IgD-negative memory B cell (primary cell): ENCODE measurements at regions not wholly inside any gene's neighbourhood (a gene's known extent, or its start where the extent isn't known, plus 50 kb on each side); places are given as distances from the start of the nearest gene placed in this dataset.
"Not testable (repeated sequence)": the region's sequence is repeated elsewhere in the genome, so short reads cannot be mapped to it uniquely, and the experiment has no call there.

Experiments used
- H3K27ac Mint-ChIP-seq, 3 donors: one replicate each; pipeline ENCODE4 v1.8.0; 2020 to 2022; ENCODE audit warnings: mild to moderate bottlenecking in 3 of 3, mixed read lengths in 3 of 3, moderate library complexity in 1 of 3
- H3K27me3 Mint-ChIP-seq: one replicate; pipeline ENCODE4 v1.8.0; 2021; ENCODE audit warnings: mixed read lengths
- H3K36me3 Mint-ChIP-seq: one replicate; pipeline ENCODE4 v1.8.0; 2020; ENCODE audit warnings: mild to moderate bottlenecking, mixed read lengths
- H3K4me1 Mint-ChIP-seq, 3 donors: one replicate each; pipeline ENCODE4 v1.8.0; 2020 to 2022; ENCODE audit warnings: mixed read lengths in 3 of 3, mild to moderate bottlenecking in 1 of 3
- H3K4me3 Mint-ChIP-seq, 4 donors: one replicate each; pipeline ENCODE4 v1.8.0; 2020 to 2022; ENCODE audit warnings: mild to moderate bottlenecking in 4 of 4, mixed read lengths in 4 of 4, moderate library complexity in 3 of 4
- H3K9me3 Mint-ChIP-seq, 3 donors: one replicate each; pipeline ENCODE4 v1.8.0; 2020 to 2021; ENCODE audit warnings: mixed read lengths in 3 of 3, mild to moderate bottlenecking in 1 of 3

DNA sequence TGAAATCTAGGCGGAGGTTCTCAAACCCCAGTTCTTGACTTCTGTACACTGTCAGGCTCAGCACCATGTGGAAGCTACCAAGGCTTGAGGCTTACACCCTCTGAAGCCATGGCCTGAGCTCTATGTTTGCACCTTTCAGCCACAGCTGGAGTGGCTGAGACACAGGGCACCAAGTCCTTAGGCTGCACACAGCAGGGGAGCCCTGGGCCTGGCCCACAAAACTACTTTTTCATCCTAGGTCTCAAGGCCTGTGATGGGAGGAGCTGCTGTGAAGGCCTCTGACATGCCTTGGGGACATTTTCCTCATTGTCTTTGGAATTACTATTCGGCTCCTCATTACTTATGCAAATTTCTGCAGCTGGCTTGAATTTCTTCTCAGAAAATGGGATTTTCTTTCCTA lies 503.2 kb upstream of the PCDH20 start:
- no peaks in the 10 kb centered on the region for H3K36me3 Mint-ChIP-seq
- H3K27me3 Mint-ChIP-seq, result no peaks in the 10 kb centered on the region
- no peak overlapping the region for H3K4me3 Mint-ChIP-seq
- H3K9me3 Mint-ChIP-seq, result peaks cover 0 to 6% (median 2%) of the 10 kb centered on the region in 3 donors
- H3K27ac Mint-ChIP-seq, result no peak overlapping the region
- H3K4me1 Mint-ChIP-seq, result no peaks in the 10 kb centered on the region

DNA sequence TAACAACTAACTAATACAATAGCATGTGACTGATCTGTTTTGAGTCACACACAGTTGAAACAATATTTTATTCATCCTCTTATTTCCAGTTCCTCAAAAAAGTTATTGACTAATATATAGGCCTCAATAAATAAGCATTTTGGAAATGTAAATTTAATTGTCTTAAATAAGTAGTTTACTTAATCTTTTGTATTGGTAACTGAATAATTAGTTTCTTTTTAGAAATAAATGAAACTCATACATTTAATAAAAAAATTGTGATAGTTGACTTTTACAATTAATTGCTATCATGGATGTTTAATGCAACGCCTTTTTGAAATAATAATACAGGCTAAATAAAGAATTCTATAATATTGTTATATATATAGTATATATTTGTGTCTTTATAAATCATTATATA lies 500.8 kb upstream of the PCDH20 start:
- no peak overlapping the region for H3K4me3 Mint-ChIP-seq
- H3K27ac Mint-ChIP-seq, result no peak overlapping the region
- peaks cover 2 to 3% (median 3%) of the 10 kb centered on the region in 3 donors for H3K9me3 Mint-ChIP-seq
- H3K27me3 Mint-ChIP-seq, result no peaks in the 10 kb centered on the region
- H3K4me1 Mint-ChIP-seq, result no peaks in the 10 kb centered on the region
- H3K36me3 Mint-ChIP-seq, result no peaks in the 10 kb centered on the region

DNA sequence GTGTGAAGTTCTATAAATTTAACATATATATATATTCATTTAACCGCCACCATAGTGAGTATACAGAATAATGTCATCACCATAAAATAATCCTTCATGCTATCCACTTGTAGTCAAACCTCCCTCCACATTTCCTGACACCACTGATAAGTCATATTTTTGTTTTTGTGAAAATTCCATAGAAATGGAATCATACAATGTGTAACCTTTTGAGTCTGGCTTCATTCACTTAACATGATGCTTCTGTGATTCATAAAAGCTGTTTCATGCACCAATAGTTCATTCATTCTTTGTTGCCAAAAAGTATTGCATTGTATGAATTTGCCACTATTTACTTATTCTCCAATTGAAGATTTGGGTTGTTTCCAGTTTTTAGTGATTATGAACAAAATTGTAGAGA lies 497.5 kb upstream of the PCDH20 start:
- H3K4me3 Mint-ChIP-seq, result no peak overlapping the region
- H3K9me3 Mint-ChIP-seq, result peaks cover 0 to 15% (median 2%) of the 10 kb centered on the region in 3 donors
- H3K4me1 Mint-ChIP-seq, result no peaks in the 10 kb centered on the region
- no peaks in the 10 kb centered on the region for H3K27me3 Mint-ChIP-seq
- no peaks in the 10 kb centered on the region for H3K36me3 Mint-ChIP-seq
- H3K27ac Mint-ChIP-seq, result no peak overlapping the region

DNA sequence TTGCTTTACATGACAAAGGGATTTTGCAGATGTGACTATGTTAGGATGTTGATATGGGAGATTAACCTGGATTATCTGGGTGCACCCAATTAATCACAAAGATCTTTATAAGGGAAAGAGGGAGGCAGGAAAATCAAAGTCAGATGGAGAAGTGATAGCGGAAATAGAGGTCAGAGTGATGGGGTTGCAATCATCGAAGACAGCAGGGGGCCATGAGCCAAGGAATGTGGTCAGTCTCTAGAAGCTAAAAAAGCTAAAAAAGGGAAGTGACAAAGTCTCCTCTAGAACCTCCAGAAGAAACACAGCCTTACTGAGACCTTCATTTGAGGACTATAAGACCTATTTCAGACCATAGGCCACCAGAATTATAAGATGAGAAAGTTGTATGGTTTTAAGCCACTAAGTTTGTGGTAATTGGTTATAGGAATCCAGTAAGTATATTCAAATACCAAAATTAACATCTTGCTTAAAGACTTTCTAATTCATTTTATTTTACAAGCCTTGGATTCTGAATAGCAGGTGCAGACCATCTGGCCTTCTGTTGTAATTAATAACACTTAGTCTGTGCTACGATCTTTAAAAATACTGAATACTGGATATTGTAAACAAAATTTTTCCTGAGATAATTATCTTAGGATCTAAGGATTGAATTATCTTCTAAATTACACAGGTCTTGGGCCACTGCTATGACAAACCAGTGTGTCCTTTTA lies 493.4 kb upstream of the PCDH20 start:
- no peak overlapping the region for H3K4me3 Mint-ChIP-seq
- no peaks in the 10 kb centered on the region for H3K36me3 Mint-ChIP-seq
- no peaks in the 10 kb centered on the region for H3K4me1 Mint-ChIP-seq
- no peaks in the 10 kb centered on the region for H3K27me3 Mint-ChIP-seq
- H3K27ac Mint-ChIP-seq, result no peak overlapping the region
- H3K9me3 Mint-ChIP-seq, result peaks cover 0 to 20% (median 0%) of the 10 kb centered on the region in 3 donors

DNA sequence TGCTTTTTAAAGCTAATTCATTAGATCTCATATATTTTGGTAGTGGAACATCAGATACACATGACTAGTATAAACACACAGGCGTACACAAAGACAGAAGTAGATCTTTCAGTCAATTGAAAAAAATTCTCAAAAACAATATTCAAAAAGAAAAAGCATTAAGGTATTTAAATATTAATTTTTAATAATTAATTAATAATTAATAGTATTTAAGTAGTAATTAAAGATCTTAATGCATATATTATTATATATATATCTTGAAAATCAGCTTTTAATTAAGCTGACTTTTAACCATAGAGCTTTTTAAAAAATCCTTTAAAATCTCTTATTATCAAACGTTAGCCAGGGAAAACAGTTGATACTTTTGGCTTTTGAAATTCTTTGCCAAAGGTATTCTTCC lies 489.4 kb upstream of the PCDH20 start:
- Mint-ChIP-seq H3K27ac (no peak overlapping the region), H3K9me3 (peaks cover 2 to 10% (median 4%) of the 10 kb centered on the region in 3 donors), H3K4me3 (no peak overlapping the region), H3K36me3 (no peaks in the 10 kb centered on the region), H3K4me1 (no peaks in the 10 kb centered on the region), H3K27me3 (no peaks in the 10 kb centered on the region)

DNA sequence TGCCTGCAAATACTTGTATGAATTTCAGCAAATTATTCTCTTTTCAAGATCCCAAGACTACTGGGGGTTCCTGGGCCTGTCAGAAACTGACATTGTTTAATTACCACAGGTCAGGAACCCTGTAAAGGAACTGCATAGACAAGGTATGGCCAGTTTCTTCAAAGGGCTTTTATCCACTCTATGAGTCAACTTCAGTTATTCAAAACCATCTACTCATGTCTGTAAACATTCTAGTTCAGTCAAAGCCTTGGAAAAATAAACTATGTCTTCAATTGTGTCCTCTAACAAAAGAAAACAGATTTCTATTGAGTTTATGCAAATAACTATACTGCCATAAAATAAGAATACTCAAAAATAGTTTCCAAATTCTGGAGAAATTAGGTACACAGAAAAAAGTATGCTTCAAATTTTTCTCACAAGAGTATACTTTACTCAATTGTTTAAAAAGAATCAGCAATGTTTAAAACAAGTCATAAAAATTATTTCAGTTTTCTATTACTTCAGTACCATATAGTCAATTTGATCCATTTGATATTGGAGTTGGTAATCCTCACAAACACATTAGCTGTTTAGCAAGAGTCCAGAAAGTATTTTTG lies 486.4 kb upstream of the PCDH20 start:
- Mint-ChIP-seq H3K36me3 (no peaks in the 10 kb centered on the region), H3K4me3 (no peak overlapping the region), H3K9me3 (peaks cover 0 to 5% (median 2%) of the 10 kb centered on the region in 3 donors), H3K27ac (no peak overlapping the region), H3K27me3 (no peaks in the 10 kb centered on the region), H3K4me1 (no peaks in the 10 kb centered on the region)

DNA sequence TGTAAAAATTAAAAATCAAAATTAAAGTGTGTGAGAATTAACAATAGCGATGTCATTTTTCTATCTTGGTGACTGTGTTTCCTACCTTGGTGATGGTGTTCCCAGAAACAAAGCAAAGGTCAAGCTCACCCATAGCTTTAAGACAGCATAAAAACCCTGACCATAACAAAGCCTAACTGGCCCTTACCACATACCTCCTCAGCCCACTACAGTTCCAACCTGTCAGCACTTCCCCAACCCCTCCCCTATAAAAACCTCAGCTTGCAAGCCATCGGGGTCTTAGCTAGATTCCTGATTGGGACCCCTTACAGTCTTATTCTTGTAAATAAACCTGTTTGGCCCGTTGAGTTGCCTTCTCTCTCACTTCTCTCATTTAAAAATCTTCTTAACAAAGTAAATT lies 484.4 kb upstream of the PCDH20 start:
- Mint-ChIP-seq H3K36me3 (no peaks in the 10 kb centered on the region), H3K4me3 (no peak overlapping the region), H3K4me1 (no peaks in the 10 kb centered on the region), H3K27ac (no peak overlapping the region), H3K27me3 (no peaks in the 10 kb centered on the region), H3K9me3 (peaks cover 0 to 7% (median 2%) of the 10 kb centered on the region in 3 donors)

DNA sequence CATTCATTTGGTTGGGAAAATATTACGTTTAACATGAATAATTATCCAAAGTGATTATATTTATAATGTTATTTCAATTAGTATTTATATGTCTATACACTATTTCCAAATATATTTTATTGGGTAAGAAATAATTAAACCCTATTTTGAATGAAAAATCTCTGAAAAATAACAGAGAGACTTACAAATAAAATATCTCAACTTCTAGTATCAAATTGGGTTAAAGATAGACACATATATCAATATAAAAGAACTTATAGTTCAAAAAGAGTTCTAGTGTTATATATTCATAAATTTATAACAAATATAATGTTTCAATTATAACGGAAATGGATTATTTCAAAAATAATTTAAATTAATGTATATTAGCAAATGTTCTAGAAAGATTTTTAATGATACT lies 482.6 kb upstream of the PCDH20 start:
- Mint-ChIP-seq H3K4me1 (no peaks in the 10 kb centered on the region), H3K4me3 (no peak overlapping the region), H3K36me3 (no peaks in the 10 kb centered on the region), H3K27me3 (no peaks in the 10 kb centered on the region), H3K9me3 (peaks cover 0 to 7% (median 2%) of the 10 kb centered on the region in 3 donors), H3K27ac (no peak overlapping the region)

DNA sequence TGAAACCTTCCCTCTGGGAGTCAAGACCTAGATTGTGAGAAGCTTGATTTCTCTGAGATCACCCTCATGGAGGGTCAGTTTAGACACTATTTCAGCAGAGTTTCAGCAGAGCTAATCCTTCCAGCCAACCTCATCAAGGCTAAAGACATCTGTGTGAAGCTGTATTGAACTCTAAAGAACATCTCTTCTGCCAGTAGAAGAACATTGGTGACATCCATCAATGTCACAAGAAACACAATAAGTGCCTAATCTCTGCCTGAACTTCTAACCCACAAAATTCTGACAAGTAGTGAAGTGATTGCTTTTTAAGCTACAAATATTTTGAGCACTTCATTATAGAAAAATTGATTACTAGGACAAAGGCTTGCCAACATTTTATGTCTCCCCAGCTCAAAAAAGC lies 475.8 kb upstream of the PCDH20 start:
- Mint-ChIP-seq H3K9me3 (peaks cover 0 to 4% (median 4%) of the 10 kb centered on the region in 3 donors), H3K27me3 (no peaks in the 10 kb centered on the region), H3K27ac (no peak overlapping the region), H3K36me3 (no peaks in the 10 kb centered on the region), H3K4me3 (no peak overlapping the region), H3K4me1 (no peaks in the 10 kb centered on the region)

DNA sequence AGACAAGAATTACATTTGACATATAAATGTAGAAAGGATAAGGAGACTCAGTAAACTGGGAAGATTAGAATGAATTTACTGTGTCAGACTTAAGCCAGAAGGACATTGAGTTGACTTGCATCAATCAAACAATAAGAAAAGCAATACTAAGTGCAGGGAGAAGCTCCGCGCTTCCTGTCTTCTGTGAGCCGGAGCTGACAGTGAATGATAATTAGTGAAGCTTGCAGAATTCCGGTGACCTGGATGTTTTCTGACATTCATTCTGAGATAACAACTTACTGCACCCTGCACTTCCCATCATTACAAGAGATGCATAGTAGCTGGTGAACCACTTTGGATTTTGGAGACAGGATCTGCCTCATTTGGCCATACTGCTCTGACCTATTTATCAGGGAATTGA lies 469.2 kb upstream of the PCDH20 start:
- Mint-ChIP-seq H3K27ac (no peak overlapping the region), H3K27me3 (no peaks in the 10 kb centered on the region), H3K9me3 (peaks cover 0 to 4% (median 0%) of the 10 kb centered on the region in 3 donors), H3K36me3 (no peaks in the 10 kb centered on the region), H3K4me3 (no peak overlapping the region), H3K4me1 (no peaks in the 10 kb centered on the region)

DNA sequence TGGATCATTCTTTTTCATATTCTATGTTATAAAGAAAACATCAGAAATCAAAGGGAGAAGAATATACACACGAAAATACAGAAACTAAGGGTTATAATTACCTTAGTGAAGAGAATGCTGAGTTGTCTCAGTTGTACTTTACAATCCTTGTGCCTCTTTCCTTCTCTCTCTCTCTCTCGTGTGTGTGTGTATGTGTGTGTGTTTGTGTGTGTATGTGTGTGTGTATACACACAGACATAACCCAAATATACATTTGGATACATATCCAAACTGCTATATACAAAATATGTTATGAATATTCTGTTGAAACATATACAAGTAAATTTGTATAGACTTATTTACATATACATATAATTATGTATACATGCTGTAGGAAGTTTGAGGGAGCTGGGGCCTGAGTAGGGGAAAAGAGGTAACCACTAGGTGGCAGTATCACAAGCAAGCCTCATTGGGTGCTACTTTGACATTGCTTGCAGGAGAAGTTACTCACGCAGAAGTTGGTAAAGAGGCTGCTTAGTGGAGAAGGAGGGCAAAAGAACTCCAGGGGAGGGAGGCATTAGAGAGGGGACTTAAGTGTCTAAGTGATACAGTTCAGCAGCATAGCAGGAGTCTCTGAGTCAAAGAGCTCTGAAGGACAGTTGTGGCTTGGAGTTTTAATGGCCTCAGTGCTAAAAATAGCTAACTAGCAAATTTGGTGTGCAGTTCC lies 465.1 kb upstream of the PCDH20 start:
- no peaks in the 10 kb centered on the region for H3K36me3 Mint-ChIP-seq
- H3K4me1 Mint-ChIP-seq, result peaks cover 0 to 1% (median 0%) of the 10 kb centered on the region in 3 donors
- no peak overlapping the region for H3K27ac Mint-ChIP-seq
- H3K4me3 Mint-ChIP-seq, result no peak overlapping the region
- H3K9me3 Mint-ChIP-seq, result peaks cover 3 to 21% (median 8%) of the 10 kb centered on the region in 3 donors
- H3K27me3 Mint-ChIP-seq, result no peaks in the 10 kb centered on the region

DNA sequence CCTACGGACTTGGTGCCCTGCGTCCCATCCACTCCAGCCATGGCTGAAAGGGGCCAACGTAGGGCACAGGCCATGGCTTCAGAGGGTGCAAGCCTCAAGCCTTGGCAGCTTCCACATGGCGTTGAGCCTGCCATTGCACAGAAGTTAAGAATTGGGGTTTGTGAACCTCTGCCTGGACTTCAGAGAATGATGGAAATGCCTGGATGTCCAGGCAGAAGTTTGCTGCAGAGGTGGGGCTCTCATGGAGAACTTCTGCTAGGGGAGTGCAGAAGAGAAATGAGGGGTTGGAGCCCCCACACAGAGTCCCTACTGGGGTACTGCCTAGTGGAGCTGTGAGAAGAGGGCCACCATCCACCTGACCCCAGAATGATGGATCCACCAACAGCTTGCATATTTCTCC lies 462.9 kb upstream of the PCDH20 start:
- not testable (repeated sequence) for H3K4me1 Mint-ChIP-seq, H3K36me3 Mint-ChIP-seq, H3K27ac Mint-ChIP-seq, H3K27me3 Mint-ChIP-seq, H3K4me3 Mint-ChIP-seq
- H3K9me3 Mint-ChIP-seq, result peaks cover 3 to 33% (median 5%) of the 10 kb centered on the region in 3 donors

DNA sequence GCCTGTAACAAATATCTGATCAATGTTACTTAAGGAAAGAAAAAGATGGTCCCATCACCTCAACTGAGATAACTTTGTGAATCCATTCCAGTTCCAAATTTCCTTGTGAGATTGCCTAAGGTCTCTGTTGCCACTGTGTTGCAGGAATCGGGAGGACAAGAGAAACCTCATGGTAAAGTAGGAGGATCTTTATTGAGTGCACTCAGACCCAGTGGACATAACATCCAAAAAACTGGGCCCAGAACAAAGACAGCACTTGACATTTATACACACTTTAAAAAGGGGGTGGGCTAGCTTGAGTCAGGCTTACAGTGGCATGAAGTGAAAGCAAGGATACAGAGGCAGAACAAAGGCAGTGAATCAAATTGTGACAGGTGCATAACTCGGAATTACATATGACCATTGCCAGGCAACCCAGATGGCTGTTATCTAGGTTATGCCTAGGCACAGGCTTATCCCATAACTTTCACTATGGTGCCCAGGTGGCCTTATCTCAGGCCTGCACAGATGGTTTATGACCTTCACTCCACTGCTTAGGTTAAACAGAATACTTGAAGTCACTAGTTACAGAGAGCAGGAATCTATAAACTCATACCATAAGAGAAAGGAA lies 459.4 kb upstream of the PCDH20 start:
- Mint-ChIP-seq H3K27me3 (no peaks in the 10 kb centered on the region), H3K4me1 (peaks cover 0 to 1% (median 0%) of the 10 kb centered on the region in 3 donors), H3K27ac (no peak overlapping the region), H3K36me3 (peaks cover 1% of the 10 kb centered on the region), H3K4me3 (no peak overlapping the region), H3K9me3 (peaks cover 3 to 33% (median 7%) of the 10 kb centered on the region in 3 donors)

DNA sequence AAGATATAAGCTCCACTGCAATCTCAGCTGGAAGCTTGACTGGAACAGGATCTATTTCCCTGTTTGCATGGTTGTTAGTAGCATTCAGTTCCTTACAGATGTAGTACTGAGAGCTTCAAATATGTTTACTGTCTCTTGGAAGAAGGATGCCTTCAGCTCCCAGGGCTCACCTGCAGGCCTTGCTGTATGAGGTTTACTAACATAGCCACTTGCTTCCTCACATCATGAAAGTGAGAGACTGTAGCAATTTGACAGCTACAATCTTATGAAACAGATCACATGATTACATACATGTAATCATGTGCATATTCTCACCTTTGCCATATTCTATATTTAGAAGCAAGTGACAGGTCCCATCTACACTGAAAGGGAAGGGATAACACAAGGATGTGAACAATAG lies 458.1 kb upstream of the PCDH20 start:
- peaks cover 7 to 29% (median 8%) of the 10 kb centered on the region in 3 donors for H3K9me3 Mint-ChIP-seq

DNA sequence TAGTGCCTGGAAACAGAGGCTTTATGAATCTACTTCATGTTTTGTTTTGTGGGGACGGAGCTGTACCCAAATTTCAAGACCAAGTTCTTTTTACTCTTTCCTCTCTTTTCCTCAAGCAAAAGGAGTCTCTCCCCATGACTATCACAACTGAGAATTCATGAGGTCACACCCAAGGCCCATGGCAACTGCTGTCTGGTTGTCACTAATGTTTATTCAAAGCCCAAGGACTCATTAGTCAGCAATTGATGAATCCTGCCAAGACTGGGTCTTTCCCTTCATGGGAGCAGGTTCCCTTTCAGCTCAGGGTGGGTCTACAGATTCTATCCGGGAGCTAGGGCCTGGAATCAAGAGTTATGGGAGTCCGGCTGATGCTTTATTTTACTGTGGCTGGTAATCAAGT lies 441.5 kb upstream of the PCDH20 start:
- H3K9me3 Mint-ChIP-seq, result peaks cover 0 to 11% (median 2%) of the 10 kb centered on the region in 3 donors
- no peak overlapping the region for H3K4me3 Mint-ChIP-seq
- H3K36me3 Mint-ChIP-seq, result no peaks in the 10 kb centered on the region
- H3K27ac Mint-ChIP-seq, result no peak overlapping the region
- H3K4me1 Mint-ChIP-seq, result no peaks in the 10 kb centered on the region
- no peaks in the 10 kb centered on the region for H3K27me3 Mint-ChIP-seq

More for the DNA sequence above, 458.1 kb upstream of the PCDH20 start:
- no peak overlapping the region for H3K27ac Mint-ChIP-seq
- no peaks in the 10 kb centered on the region for H3K27me3 Mint-ChIP-seq
- peaks cover 0 to 1% (median 0%) of the 10 kb centered on the region in 3 donors for H3K4me1 Mint-ChIP-seq
- H3K4me3 Mint-ChIP-seq, result no peak overlapping the region
- peaks cover 1% of the 10 kb centered on the region for H3K36me3 Mint-ChIP-seq
